ENCODE measurements at regions not wholly inside any gene's neighbourhood (a gene's known extent, or its start where the extent isn't known, plus 50 kb on each side); places are given as distances from the start of the nearest gene placed in this dataset.

GRCh38 chr20:58087562-58087858 lies 140.9 kb downstream of the ANKRD60 start:
- no peaks in the 10 kb centered on the region for H3K9me3 ChIP-seq
- H3K4me3 ChIP-seq = no peak overlapping the region
- no peak for DNase-seq
- no peaks in the 10 kb centered on the region for H3K36me3 ChIP-seq
- no peak overlapping the region for H3K27ac ChIP-seq
- no peaks in the 10 kb centered on the region for H3K27me3 ChIP-seq
- intact Hi-C loops (cut with DNase I; ENCODE audit: low total_unique reads) = no loop called here
- H3K4me1 ChIP-seq = no peaks in the 10 kb centered on the region
- no peak for TF ChIP-seq CTCF (IDR thresholded peaks at IDR 0.05)
- no peak for TF ChIP-seq POLR2A (IDR thresholded peaks at IDR 0.05)

- H3K36me3 ChIP-seq = no peaks in the 10 kb centered on the region
- no peak overlapping the region for H3K27ac ChIP-seq
- TF ChIP-seq CTCF (IDR thresholded peaks at IDR 0.05) (peak; percentile 74 to 83 (median 77)), POLR2A (IDR thresholded peaks at IDR 0.05) (no peak)
- no peaks in the 10 kb centered on the region for H3K9me3 ChIP-seq
- H3K4me1 ChIP-seq = no peaks in the 10 kb centered on the region
- H3K4me3 ChIP-seq = no peak overlapping the region
- H3K27me3 ChIP-seq = no peaks in the 10 kb centered on the region
- DNase-seq = peak in 1 of 2 donors; percentile 6
- intact Hi-C loops (cut with DNase I; ENCODE audit: low total_unique reads) = no loop called here
Measured at GRCh38 chr20:58086763-58087561, 141.5 kb downstream of the ANKRD60 start.

DNA sequence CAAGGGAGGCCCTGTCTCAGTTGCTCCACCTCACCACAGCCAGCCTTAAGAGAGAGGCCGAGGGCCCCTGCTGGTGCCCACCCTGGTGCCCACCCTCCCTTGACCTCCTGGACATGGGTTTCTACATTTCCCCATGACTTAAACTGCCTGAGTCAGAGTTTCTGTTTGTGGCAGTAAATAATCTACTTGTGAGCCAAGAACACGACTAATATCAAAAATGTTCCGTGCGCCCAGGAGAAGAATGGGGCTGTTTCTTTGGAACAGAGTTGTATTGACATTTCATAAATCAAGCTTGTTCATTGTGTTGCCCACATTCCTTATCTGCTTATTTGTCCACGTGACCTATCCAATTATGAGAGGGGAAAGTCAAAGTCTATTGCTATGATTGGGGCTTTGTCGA lies 143.5 kb downstream of the ANKRD60 start:
- intact Hi-C loops (cut with DNase I; ENCODE audit: low total_unique reads) = no loop called here
- Histone ChIP-seq H3K4me3 (no peak overlapping the region), H3K27me3 (no peaks in the 10 kb centered on the region), H3K9me3 (no peaks in the 10 kb centered on the region), H3K4me1 (no peaks in the 10 kb centered on the region), H3K27ac (no peak overlapping the region), H3K36me3 (no peaks in the 10 kb centered on the region)
- TF ChIP-seq CTCF (IDR thresholded peaks at IDR 0.05) (no peak), POLR2A (IDR thresholded peaks at IDR 0.05) (no peak)
- DNase-seq = no peak

DNA sequence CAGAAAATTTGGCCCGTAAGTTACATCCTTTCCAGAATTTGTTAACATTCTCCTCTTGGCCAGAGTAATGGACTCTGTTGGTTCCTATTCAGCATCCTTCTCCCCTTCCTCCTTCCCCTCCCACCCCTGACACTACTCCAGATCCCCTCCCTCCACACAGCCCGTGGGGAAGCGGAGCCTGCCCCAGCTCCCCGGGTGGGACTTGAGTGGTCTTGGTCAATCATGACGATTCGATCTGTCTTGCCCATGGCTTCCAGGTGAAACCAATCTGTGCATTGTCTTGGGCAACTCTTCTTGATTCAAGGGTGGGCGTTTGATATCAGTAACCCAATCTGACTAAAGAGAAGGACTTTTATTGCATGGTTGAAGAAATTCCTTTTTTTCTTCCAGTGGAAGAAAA lies 143.9 kb downstream of the ANKRD60 start:
- H3K9me3 ChIP-seq = no peaks in the 10 kb centered on the region
- no peaks in the 10 kb centered on the region for H3K4me1 ChIP-seq
- H3K4me3 ChIP-seq = no peak overlapping the region
- H3K36me3 ChIP-seq = no peaks in the 10 kb centered on the region
- DNase-seq = no peak
- intact Hi-C loops (cut with DNase I; ENCODE audit: low total_unique reads) = no loop called here
- TF ChIP-seq POLR2A (IDR thresholded peaks at IDR 0.05) (no peak), CTCF (IDR thresholded peaks at IDR 0.05) (no peak)
- H3K27ac ChIP-seq = no peak overlapping the region
- H3K27me3 ChIP-seq = no peaks in the 10 kb centered on the region

DNA sequence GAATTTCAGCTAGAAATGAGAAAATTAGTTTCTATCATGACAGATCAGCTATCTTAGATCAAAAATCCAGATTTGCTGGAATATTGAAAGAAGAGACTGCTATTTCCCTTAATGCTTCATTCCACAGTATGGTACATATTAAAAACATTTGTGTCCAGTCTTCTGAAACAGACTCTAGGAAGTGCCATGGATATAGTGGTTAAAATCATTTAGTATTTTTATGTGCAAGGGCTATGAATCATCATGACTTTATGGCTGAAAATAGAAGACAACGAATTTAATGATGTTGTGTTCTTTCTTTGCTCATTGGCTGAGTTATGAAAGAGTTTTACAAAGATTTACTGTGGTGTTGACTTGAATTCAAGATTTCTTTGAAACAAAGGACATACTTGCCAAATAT lies 146.6 kb downstream of the ANKRD60 start:
- Histone ChIP-seq H3K4me1 (no peaks in the 10 kb centered on the region), H3K27ac (peak overlapping the region; percentile 39 to 50), H3K9me3 (no peaks in the 10 kb centered on the region), H3K4me3 (no peak overlapping the region), H3K36me3 (no peaks in the 10 kb centered on the region), H3K27me3 (no peaks in the 10 kb centered on the region)
- DNase-seq = no peak
- TF ChIP-seq CTCF (IDR thresholded peaks at IDR 0.05) (no peak), POLR2A (IDR thresholded peaks at IDR 0.05) (no peak)
- intact Hi-C loops (cut with DNase I; ENCODE audit: low total_unique reads) = no loop called here

Measured in uterus (tissue), 3 donors.